NCI-H460 (cell line): ENCODE measurements at regions not wholly inside any gene's neighbourhood (a gene's known extent, or its start where the extent isn't known, plus 50 kb on each side); places are given as distances from the start of the nearest gene placed in this dataset.

Experiments used
- DNase-seq: peaks from one replicate; pipeline ENCODE4 v3.0.0-alpha.2; 2016; ENCODE audit warnings: low read depth; ENCODE audit errors: extremely low read depth

- no peak for DNase-seq
These were observed 306.7 kb downstream of the EPB41L4A start for GRCh38 chr5:112112346-112112745.

GRCh38 chr5:112109331-112110007 lies 309.6 kb downstream of the EPB41L4A start:
- DNase-seq, result no peak

GRCh38 chr5:112106878-112107277 lies 312.2 kb downstream of the EPB41L4A start:
- no peak for DNase-seq

GRCh38 chr5:112097768-112098167 lies 321.3 kb downstream of the EPB41L4A start:
- no peak for DNase-seq

- DNase-seq, result no peak
These were observed 330.2 kb upstream of the NREP start for GRCh38 chr5:112087222-112087621.

GRCh38 chr5:112086740-112087139 lies 329.7 kb upstream of the NREP start:
- no peak for DNase-seq

GRCh38 chr5:112084149-112084548 lies 327.2 kb upstream of the NREP start:
- DNase-seq, result no peak

GRCh38 chr5:112083623-112084022 lies 326.6 kb upstream of the NREP start:
- no peak for DNase-seq

- no peak for DNase-seq
These were observed 320.2 kb upstream of the NREP start for GRCh38 chr5:112077180-112077579.

- DNase-seq, result no peak
These were observed 313.0 kb upstream of the NREP start for GRCh38 chr5:112070022-112070421.

GRCh38 chr5:112069329-112069728 lies 312.3 kb upstream of the NREP start:
- DNase-seq, result no peak

- DNase-seq, result no peak
These were observed 311.6 kb upstream of the NREP start for GRCh38 chr5:112068593-112068992.

- no peak for DNase-seq
These were observed 308.8 kb upstream of the NREP start for GRCh38 chr5:112065781-112066180.

GRCh38 chr5:112064956-112065355 lies 308.0 kb upstream of the NREP start:
- no peak for DNase-seq

- no peak for DNase-seq
These were observed 307.3 kb upstream of the NREP start for GRCh38 chr5:112064271-112064701.

- no peak for DNase-seq
These were observed 306.9 kb upstream of the NREP start for GRCh38 chr5:112063856-112064255.

- no peak for DNase-seq
These were observed 306.2 kb upstream of the NREP start for GRCh38 chr5:112063191-112063590.

- no peak for DNase-seq
These were observed 305.2 kb upstream of the NREP start for GRCh38 chr5:112062181-112062580.

- DNase-seq, result no peak
These were observed 304.7 kb upstream of the NREP start for GRCh38 chr5:112061666-112062065.

GRCh38 chr5:112059579-112060135 lies 302.7 kb upstream of the NREP start:
- no peak for DNase-seq

- no peak for DNase-seq
These were observed 292.7 kb upstream of the NREP start for GRCh38 chr5:112049738-112050137.

GRCh38 chr5:112036206-112036605 lies 279.2 kb upstream of the NREP start:
- no peak for DNase-seq
